GM15510 (cell line): ENCODE measurements at regions not wholly inside any gene's neighbourhood (a gene's known extent, or its start where the extent isn't known, plus 50 kb on each side); places are given as distances from the start of the nearest gene placed in this dataset.

Source experiments
- POLR2A ChIP-seq: IDR thresholded peaks from 3 replicates; pipeline ENCODE4 v1.6.1; 2011; ENCODE audit warnings: borderline replicate concordance; ENCODE audit not compliant: insufficient read length; ENCODE audit errors: extremely low read depth

GRCh38 chr11:19460718-19461405, 220.1 kb upstream of the E2F8 start:
- no peak for TF ChIP-seq POLR2A

DNA sequence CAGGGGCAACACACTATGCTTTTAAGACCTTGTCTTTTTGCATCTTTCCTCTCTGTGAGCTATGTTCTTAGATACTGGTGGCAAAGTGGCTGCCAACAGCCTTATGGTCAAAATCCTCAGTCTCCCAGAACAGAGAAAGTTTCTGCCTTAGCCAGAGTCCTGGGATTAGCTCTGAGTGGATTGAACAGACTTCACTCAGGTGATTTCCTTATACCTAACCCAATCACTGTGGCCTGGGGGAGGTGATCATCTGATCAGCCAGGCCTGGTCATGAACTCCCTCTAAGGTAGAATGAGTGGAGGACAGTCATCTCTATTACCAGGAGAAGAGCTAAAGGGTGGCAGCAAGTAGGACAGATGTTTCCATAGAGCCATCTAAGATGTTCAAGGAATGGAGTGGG, 218.5 kb upstream of the E2F8 start:
- no peak for TF ChIP-seq POLR2A

- no peak for TF ChIP-seq POLR2A
Observed at GRCh38 chr11:19458721-19459120, 218.0 kb upstream of the E2F8 start.

- no peak for TF ChIP-seq POLR2A
Observed at GRCh38 chr11:19458231-19458630, 217.5 kb upstream of the E2F8 start.

DNA sequence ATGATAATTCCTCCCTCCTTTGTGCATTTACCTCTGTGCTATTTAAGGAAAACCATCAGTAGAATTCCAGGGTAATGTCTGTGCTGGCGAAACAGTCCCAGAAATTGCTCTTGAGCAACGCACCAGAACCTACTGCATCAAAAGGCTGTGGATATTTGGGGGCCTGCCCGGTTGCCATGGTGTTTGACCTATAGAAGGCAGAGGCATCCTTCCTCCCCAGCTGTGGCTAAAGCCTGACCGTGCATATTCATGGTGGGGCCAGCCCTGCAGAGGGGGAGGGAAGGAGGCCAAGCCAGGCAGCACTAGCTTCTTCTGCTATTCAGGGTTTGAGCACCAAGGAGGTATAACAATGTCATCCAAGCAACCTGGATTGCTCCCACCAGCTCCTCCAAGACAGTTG, 215.0 kb upstream of the E2F8 start:
- TF ChIP-seq POLR2A, result no peak

DNA sequence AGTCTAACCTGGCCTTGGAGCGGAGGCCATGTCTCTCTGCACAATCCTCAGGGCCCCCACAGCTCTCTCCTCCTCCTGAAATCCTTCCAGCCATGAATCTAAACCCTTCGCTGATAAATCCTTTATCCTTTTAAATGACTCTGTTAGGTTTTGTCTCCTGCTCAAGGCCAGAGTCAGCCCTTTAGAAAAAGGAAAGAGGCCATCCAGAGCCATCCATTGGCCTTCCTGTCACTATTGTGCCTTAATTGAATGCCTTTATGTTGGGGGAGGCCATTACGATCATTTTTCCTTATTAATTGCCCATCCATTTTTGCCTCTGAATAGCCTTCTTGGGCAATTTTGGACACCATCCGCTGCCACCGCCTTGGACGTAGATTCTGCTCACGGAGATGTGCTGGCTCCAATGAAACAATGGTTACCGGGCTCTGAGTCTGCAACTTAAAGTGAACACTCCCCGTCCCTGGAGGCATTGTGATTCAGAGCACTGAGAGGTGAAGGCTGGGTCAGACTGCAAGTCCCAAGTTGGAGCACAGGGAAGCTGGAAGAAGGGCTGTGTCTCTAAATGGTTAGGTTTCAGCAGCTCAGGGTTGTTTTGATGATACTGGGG, 213.0 kb upstream of the E2F8 start:
- TF ChIP-seq POLR2A, result no peak

DNA sequence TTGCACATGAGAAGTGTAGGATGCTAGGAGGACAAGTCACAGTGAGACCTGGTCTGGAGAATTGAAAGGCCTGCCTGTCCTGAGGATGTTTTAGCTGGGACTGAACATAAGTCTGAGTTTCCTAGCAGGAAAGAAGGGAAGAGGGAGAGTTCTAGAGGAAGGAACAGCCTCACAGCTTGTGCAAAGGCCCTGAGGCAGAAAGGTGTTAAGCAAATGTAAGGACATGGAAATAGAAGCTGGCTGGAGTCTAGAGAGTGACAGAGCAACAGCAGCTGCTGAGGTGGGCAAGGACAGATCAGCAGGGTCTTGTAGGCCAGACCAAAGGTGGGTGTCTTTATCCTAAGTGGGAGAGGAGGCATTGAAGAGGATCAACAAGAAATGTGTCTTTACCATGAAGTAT, 210.9 kb upstream of the E2F8 start:
- no peak for TF ChIP-seq POLR2A

- TF ChIP-seq POLR2A, result no peak
Observed at GRCh38 chr11:19450282-19450681, 209.5 kb upstream of the E2F8 start.

- TF ChIP-seq POLR2A, result no peak
Observed at GRCh38 chr11:19448651-19449050, 207.9 kb upstream of the E2F8 start.

GRCh38 chr11:19447150-19447566, 206.4 kb upstream of the E2F8 start:
- no peak for TF ChIP-seq POLR2A

DNA sequence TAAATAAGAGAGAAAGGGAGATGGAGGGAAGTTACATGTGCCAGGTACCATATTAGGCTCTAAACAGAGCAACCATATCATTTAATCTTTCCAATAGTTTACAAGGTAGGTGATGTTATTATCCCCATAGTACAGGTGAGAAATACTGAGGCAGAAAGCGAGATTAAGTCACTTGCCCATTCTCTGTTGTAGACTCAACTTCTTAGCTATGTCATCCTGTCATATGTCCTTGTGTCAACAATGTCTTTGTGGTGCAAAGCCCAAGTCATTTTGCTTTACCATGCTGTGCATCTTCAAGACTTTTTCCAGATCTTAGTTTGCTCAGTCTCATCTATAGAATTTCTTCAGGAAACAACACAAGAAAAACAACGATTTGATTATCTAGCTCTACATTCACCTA, 205.0 kb upstream of the E2F8 start:
- no peak for TF ChIP-seq POLR2A

DNA sequence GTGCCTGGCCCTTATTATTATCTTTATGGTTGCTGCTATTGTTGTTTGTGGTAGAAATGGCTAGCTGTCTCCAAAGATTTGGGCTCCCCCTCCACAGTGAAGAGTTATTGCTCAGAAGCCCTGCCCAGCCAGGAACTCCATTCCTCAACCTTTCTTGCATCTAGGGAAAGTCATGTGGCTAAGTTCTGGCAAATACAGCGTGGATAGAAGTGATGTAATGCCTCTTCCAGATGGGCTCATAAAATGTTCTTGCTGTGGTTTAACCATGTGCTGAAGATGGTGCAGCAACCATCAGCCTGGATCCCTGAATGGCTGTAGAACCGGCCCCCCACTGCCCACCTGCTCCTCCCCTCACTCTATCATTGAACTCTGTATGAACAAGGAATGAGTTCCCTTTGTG, 203.5 kb upstream of the E2F8 start:
- TF ChIP-seq POLR2A, result no peak

DNA sequence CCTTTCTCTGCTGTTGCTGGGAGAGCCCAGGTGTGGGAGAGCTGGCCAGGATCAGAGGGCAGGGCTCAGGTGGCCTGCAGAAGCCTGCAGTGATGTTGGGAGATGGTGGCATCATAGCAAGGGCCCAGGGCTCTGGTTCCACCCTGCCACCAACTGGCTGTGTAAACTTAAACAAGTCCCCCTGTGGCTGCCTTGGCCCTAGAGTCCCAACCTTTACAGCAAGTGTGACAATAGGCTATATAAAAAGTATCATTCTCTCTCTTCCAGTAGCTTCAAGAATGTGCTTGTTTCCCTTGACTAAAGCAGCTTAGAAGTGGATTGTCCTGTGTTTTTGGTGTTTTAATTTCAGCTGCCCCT, 201.8 kb upstream of the E2F8 start:
- no peak for TF ChIP-seq POLR2A

- no peak for TF ChIP-seq POLR2A
Observed at GRCh38 chr11:19441752-19442553, 201.2 kb upstream of the E2F8 start.

GRCh38 chr11:19441288-19441687, 200.5 kb upstream of the E2F8 start:
- TF ChIP-seq POLR2A, result no peak

- no peak for TF ChIP-seq POLR2A
Observed at GRCh38 chr11:19437760-19438159, 197.0 kb upstream of the E2F8 start.
